Left lobe of liver (tissue), 2 donors: ENCODE measurements at regions not wholly inside any gene's neighbourhood (a gene's known extent, or its start where the extent isn't known, plus 50 kb on each side); places are given as distances from the start of the nearest gene placed in this dataset.
"Not testable (repeated sequence)": the region's sequence is repeated elsewhere in the genome, so short reads cannot be mapped to it uniquely, and the experiment has no call there.

Source experiments
- ATAC-seq: fragments of 200-7000 bp; cut with Tn5 transposase; one replicate; pipeline ENCODE4 v1.9.1; 2020; ENCODE audit warnings: mild to moderate bottlenecking, moderate library complexity
- DNase-seq: peaks from one replicate; pipeline ENCODE4 v3.0.0-alpha.2; 2020; ENCODE audit warnings: low spot score
- donor health status: DM: no; HTN: no; CAD: no; lungs with moderate emphysema.
- donor health status: DM: no; HTN: yes; CAD: no.

- ATAC-seq (no peak), DNase-seq (no peak)
Measured at GRCh38 chr17:70278844-70279462, 109.6 kb downstream of the KCNJ2 start.

GRCh38 chr17:70286391-70286790, 117.1 kb downstream of the KCNJ2 start:
- DNase-seq (no peak), ATAC-seq (no peak)

- ATAC-seq = no peak
Measured at GRCh38 chr17:70288540-70289290, 119.4 kb downstream of the KCNJ2 start.

GRCh38 chr17:70290770-70291169, 121.4 kb downstream of the KCNJ2 start:
- no peak for DNase-seq
- ATAC-seq = no peak

More at GRCh38 chr17:70288540-70289290, 119.4 kb downstream of the KCNJ2 start:
- DNase-seq = no peak

- no peak for ATAC-seq
Measured at GRCh38 chr17:70292366-70292765, 123.0 kb downstream of the KCNJ2 start.

GRCh38 chr17:70293564-70294310, 124.4 kb downstream of the KCNJ2 start:
- not testable (repeated sequence) for ATAC-seq

More at GRCh38 chr17:70292366-70292765, 123.0 kb downstream of the KCNJ2 start:
- DNase-seq = no peak

GRCh38 chr17:70295329-70295728, 126.0 kb downstream of the KCNJ2 start:
- ATAC-seq (no peak), DNase-seq (no peak)

More at GRCh38 chr17:70293564-70294310, 124.4 kb downstream of the KCNJ2 start:
- not testable (repeated sequence) for DNase-seq

GRCh38 chr17:70295731-70296130, 126.4 kb downstream of the KCNJ2 start:
- DNase-seq (no peak), ATAC-seq (no peak)

- no peak for DNase-seq
- no peak for ATAC-seq
Measured at GRCh38 chr17:70296456-70296855, 127.1 kb downstream of the KCNJ2 start.

- DNase-seq (no peak), ATAC-seq (no peak)
Measured at GRCh38 chr17:70297397-70297796, 128.1 kb downstream of the KCNJ2 start.

GRCh38 chr17:70298929-70299531, 129.7 kb downstream of the KCNJ2 start:
- ATAC-seq (no peak), DNase-seq (no peak)

- ATAC-seq (no peak), DNase-seq (no peak)
Measured at GRCh38 chr17:70307430-70308225, 138.3 kb downstream of the KCNJ2 start.

- ATAC-seq = no peak
- no peak for DNase-seq
Measured at GRCh38 chr17:70308618-70309017, 139.3 kb downstream of the KCNJ2 start.

- ATAC-seq = no peak
- DNase-seq = no peak
Measured at GRCh38 chr17:70310221-70310672, 140.9 kb downstream of the KCNJ2 start.

GRCh38 chr17:70313086-70313852, 143.9 kb downstream of the KCNJ2 start:
- no peak for ATAC-seq

GRCh38 chr17:70314096-70314495, 144.8 kb downstream of the KCNJ2 start:
- DNase-seq = no peak

More at GRCh38 chr17:70313086-70313852, 143.9 kb downstream of the KCNJ2 start:
- no peak for DNase-seq

GRCh38 chr17:70314506-70314905, 145.2 kb downstream of the KCNJ2 start:
- no peak for DNase-seq
- ATAC-seq = no peak

More at GRCh38 chr17:70314096-70314495, 144.8 kb downstream of the KCNJ2 start:
- no peak for ATAC-seq

- ATAC-seq (no peak), DNase-seq (no peak)
Measured at GRCh38 chr17:70317421-70317820, 148.1 kb downstream of the KCNJ2 start.

- ATAC-seq (no peak), DNase-seq (no peak)
Measured at GRCh38 chr17:70318051-70318450, 148.7 kb downstream of the KCNJ2 start.
